H1 (cell line): ENCODE measurements at regions not wholly inside any gene's neighbourhood (a gene's known extent, or its start where the extent isn't known, plus 50 kb on each side); places are given as distances from the start of the nearest gene placed in this dataset.

Experiments used
- CHD7 ChIP-seq: fragments of 300-600 bp; sonication (generic); IDR thresholded peaks from 2 replicates; pipeline ENCODE4 v1.7.1; 2012; ENCODE audit warnings: low read length, moderate library complexity, mild to moderate bottlenecking, inconsistent platforms; ENCODE audit not compliant: insufficient replicate concordance
- KDM1A ChIP-seq: fragments of 200-600, 300-600 bp; sonication (generic); IDR thresholded peaks from 2 replicates; pipeline ENCODE4 v1.7.1; 2016; ENCODE audit warnings: mild to moderate bottlenecking, low read length, borderline replicate concordance

DNA sequence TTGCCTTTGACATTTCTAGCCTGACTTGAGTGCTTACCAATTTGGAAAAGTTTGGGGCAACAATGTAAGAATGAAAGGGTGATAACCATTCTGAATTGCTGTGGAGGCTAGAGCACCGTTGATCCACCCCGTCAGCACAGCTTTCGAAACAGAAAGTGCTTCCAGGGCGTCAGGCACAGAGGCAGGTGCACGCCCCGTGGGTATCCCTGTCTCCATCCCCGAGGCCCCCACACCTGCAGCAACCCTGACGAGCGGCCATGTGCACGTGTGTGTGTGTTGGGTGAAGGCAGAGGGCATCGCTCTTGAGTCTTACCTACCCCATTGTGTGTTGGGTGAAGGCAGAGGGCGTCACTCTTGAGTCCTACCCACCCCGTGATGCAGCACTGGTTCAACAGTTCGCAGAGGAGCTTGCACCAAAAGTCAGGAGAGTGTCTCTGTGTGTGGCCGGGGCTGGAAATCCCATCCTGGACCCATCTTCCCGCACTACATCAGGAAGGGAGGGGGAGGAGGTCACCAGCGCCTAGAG lies 404.5 kb downstream of the BRD1 start (continued):
- TF ChIP-seq KDM1A (no peak), CHD7 (no peak)
